ENCODE measurements at regions not wholly inside any gene's neighbourhood (a gene's known extent, or its start where the extent isn't known, plus 50 kb on each side); places are given as distances from the start of the nearest gene placed in this dataset.

GRCh38 chr12:130216031-130216430, 53.8 kb downstream of the FZD10 start:
- no peak for DNase-seq

GRCh38 chr12:130218682-130219081, 56.4 kb downstream of the FZD10 start:
- DNase-seq = no peak

- DNase-seq = no peak
Measured at GRCh38 chr12:130219929-130220705, 57.9 kb downstream of the FZD10 start.

- no peak for DNase-seq
Measured at GRCh38 chr12:130220706-130221100, 58.4 kb downstream of the FZD10 start.

DNA sequence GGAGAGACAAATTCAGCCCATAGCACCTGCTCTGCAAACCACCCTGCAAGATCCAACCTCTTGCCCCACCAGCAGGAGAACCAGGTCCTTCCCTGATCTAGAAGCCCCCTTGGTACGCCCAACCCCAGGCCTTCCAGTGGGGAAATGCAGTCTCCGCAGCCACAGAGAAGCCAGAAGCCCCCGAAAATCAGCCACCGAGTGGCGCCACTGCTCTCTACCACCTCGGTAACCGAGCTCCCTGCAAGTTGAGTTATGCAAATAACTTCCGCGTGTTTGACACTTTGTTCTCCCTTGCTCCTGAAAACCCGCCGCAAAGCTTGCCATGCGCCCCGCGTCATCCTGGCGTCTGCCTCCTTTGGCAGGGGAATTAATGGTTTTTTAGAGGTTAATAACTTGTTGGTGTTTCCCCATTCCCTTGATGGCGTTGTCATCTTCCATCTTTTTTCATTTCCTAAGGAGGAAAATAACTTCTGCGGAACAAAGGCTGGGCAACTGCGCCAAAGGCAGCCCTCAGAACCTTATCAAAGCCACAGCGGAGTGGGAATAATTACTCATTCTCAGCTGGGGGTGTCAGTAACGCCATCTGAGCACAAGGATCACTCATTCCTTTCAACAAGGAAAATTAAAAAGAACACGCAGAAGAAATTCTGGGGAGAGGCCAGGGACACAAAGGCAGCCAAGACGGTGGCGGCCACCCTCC, 60.4 kb downstream of the FZD10 start:
- DNase-seq = no peak

- no peak for DNase-seq
Measured at GRCh38 chr12:130223767-130224244, 61.5 kb downstream of the FZD10 start.

- DNase-seq = no peak
Measured at GRCh38 chr12:130224613-130225012, 62.3 kb downstream of the FZD10 start.

GRCh38 chr12:130225347-130225746, 63.1 kb downstream of the FZD10 start:
- DNase-seq = no peak

GRCh38 chr12:130226126-130226525, 63.9 kb downstream of the FZD10 start:
- no peak for DNase-seq

- DNase-seq = no peak
Measured at GRCh38 chr12:130226771-130227170, 64.5 kb downstream of the FZD10 start.

GRCh38 chr12:130227641-130228040, 65.4 kb downstream of the FZD10 start:
- DNase-seq = no peak

- no peak for DNase-seq
Measured at GRCh38 chr12:130236446-130236845, 74.2 kb downstream of the FZD10 start.

- DNase-seq = no peak
Measured at GRCh38 chr12:130240831-130241590, 78.7 kb downstream of the FZD10 start.

- no peak for DNase-seq
Measured at GRCh38 chr12:130242506-130242905, 80.2 kb downstream of the FZD10 start.

- DNase-seq = no peak
Measured at GRCh38 chr12:130245251-130245650, 83.0 kb downstream of the FZD10 start.

- DNase-seq = no peak
Measured at GRCh38 chr12:130246560-130246959, 84.3 kb downstream of the FZD10 start.

- no peak for DNase-seq
Measured at GRCh38 chr12:130247634-130248237, 85.5 kb downstream of the FZD10 start.

DNA sequence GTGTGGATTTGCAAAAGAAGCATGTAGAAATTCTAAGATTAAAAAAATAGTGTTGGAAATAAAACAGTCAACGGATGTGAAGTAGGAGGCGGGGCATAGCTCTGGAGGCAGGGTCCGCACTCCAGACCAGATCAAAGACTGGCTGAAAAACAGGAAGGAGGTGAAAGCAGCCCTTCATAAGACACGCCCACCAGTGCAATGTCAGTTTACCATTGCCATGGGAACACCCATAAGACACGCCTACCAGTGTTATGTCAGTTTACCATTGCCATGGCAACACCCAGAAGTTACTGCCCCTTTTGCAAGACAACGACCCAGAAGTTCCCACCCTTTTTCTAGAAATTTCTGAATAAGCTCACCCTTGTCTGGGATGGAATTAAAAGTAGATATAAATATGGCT, 87.1 kb downstream of the FZD10 start:
- no peak for DNase-seq

DNA sequence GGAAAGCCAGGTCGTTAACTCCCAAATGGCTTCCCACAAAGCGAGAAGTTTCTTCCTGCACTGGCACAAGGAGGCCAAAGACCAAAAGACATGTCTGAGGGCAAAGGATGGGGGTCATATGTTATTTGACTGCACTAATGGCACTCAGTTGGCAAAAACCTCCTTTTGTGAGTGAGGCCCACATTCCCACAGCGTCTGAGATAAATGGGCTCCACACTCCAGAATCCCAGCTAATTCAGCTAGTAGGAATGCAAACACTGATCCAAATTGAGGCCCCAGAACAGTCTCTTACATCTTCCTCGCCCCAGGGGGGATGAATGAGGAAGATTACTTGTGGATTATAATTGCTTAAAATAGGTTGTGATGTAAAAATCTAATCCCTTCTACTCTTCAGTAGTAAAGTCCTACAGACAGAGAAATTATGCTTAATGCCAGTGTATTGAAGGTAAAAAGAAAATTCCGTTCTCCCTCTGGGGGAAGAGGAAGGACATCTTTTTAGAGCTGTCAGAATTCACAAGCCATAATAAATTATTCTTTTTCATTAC, 86.4 kb upstream of the PIWIL1 start:
- DNase-seq = no peak

- peak in 1 of 2 donors; percentile 2 for DNase-seq
Measured at GRCh38 chr12:130253866-130254265, 83.8 kb upstream of the PIWIL1 start.

DNA sequence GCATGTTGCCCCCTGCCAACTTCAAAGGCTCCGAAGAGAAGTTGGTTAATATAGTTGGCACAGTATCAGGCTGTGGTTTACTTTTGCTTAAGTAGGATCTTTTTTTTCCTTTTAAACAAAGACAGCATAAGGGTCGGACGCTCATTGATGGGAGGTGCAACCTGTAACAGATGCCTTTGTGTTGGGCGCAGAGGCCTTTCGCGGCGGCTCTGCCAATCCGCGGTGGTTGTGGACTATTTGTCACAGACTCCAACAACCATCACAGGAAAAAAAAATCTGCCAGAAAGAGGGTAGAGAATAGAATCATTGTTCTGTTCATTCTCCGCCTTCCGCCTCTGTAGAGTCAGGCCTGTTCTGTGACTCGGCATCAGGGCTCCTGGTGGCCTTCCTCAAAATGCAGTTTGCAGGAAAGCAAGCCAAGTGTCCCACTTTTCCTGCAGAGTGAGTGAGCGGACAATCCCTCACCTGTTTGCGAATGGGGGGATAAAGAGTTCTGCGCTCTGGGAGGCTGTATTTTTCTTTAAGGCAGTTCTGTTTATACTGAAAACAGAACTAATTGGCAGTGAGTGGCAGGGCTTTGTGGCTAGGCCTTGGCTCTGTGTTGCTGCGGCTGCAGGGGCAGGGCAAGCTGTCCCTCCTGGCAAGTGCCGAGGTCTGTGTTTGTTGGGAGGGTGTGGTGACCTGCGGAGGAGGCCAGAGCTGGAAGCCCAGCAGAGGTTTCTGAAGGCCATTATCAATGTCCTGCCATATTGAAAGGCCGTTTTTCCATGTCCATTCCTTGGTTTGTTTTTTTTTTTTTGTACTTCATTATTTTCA, 83.0 kb upstream of the PIWIL1 start:
- DNase-seq = peak; percentile 5 to 49

Data from right lung (tissue), 2 donors.